ENCODE measurements at regions not wholly inside any gene's neighbourhood (a gene's known extent, or its start where the extent isn't known, plus 50 kb on each side); places are given as distances from the start of the nearest gene placed in this dataset.

DNA sequence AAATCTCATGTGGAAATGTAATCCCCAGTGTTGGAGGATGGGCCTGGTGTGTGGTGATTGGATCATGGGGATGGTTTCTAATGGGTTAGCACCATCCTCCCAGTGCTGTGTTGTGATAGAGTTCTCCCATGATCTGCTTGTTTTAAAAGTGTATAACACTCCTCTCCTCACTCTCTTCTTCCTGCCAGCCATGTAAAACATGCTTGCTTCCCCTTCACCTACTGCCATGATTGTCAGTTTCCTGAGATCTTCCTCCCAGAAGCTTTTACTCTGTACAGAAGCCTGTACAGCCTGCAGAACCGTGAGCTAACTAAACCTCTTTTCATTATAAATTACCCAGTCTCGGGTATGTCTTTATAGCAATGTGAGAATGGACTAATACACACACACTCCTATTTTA is 499.1 kb downstream of the RASEF start:
- no peak for TF ChIP-seq EZH2 (IDR thresholded peaks at IDR 0.05; ENCODE audit: low read length, unreplicated experiment)
- TF ChIP-seq, protein P1, sequence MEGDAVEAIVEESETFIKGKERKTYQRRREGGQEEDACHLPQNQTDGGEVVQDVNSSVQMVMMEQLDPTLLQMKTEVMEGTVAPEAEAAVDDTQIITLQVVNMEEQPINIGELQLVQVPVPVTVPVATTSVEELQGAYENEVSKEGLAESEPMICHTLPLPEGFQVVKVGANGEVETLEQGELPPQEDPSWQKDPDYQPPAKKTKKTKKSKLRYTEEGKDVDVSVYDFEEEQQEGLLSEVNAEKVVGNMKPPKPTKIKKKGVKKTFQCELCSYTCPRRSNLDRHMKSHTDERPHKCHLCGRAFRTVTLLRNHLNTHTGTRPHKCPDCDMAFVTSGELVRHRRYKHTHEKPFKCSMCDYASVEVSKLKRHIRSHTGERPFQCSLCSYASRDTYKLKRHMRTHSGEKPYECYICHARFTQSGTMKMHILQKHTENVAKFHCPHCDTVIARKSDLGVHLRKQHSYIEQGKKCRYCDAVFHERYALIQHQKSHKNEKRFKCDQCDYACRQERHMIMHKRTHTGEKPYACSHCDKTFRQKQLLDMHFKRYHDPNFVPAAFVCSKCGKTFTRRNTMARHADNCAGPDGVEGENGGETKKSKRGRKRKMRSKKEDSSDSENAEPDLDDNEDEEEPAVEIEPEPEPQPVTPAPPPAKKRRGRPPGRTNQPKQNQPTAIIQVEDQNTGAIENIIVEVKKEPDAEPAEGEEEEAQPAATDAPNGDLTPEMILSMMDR (conservative IDR thresholded peaks at IDR 0.05; ENCODE audit: low read depth, low read length) = no peak

All from PC-3 (cell line).